Adrenal gland (tissue), 5 donors: ENCODE measurements at regions not wholly inside any gene's neighbourhood (a gene's known extent, or its start where the extent isn't known, plus 50 kb on each side); places are given as distances from the start of the nearest gene placed in this dataset.

Experiments
- POLR2A ChIP-seq, 2 donors: fragments of 450-650 bp; IDR thresholded peaks; one replicate each; pipeline ENCODE4 v1.6.1; 2017; ENCODE audit warnings: antibody characterized with exemption in 2 of 2, mild to moderate bottlenecking in 2 of 2, moderate library complexity in 1 of 2
- TF ChIP-seq, protein P1 (sequence below), 6 experiments: fragments of 450-650 bp in 4 of 6; fragments of 200-600 bp in 2 of 6; sonication (generic) in 1 of 6; IDR thresholded peaks; 1 replicate in 5 of 6; 2 replicates in 1 of 6; pipeline versions ENCODE4 v1.5.1 to v1.8.0; 2016 to 2021; ENCODE audit warnings: antibody characterized with exemption in 6 of 6, mild to moderate bottlenecking in 2 of 6, moderate library complexity in 1 of 6
- donor health status: DM: no; HTN: no; CAD: no.

DNA sequence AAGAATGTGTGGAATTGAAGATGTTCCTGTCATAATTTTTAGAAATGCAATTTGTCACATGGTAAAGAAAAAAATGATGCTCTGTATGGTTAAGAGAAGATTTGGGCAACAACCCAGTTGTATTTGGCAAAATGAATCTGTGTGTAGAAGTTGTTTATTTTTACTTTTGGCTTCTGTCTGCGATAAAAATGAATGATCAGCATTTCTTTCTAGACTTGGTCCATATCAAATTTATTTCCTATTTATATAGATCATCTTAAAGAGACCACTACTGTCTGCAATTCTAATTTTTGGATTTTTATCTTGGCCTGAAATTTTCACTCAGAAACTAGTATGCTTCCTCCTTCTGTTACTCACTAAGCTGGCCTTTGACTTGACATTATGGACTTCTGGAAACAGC, 396.9 kb downstream of the FAM47A start:
- TF ChIP-seq, protein P1, sequence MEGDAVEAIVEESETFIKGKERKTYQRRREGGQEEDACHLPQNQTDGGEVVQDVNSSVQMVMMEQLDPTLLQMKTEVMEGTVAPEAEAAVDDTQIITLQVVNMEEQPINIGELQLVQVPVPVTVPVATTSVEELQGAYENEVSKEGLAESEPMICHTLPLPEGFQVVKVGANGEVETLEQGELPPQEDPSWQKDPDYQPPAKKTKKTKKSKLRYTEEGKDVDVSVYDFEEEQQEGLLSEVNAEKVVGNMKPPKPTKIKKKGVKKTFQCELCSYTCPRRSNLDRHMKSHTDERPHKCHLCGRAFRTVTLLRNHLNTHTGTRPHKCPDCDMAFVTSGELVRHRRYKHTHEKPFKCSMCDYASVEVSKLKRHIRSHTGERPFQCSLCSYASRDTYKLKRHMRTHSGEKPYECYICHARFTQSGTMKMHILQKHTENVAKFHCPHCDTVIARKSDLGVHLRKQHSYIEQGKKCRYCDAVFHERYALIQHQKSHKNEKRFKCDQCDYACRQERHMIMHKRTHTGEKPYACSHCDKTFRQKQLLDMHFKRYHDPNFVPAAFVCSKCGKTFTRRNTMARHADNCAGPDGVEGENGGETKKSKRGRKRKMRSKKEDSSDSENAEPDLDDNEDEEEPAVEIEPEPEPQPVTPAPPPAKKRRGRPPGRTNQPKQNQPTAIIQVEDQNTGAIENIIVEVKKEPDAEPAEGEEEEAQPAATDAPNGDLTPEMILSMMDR (IDR thresholded peaks at IDR 0.05): no peak
- no peak for TF ChIP-seq POLR2A (IDR thresholded peaks at IDR 0.05)
